Kasumi-1 (cell line): ENCODE measurements at regions not wholly inside any gene's neighbourhood (a gene's known extent, or its start where the extent isn't known, plus 50 kb on each side); places are given as distances from the start of the nearest gene placed in this dataset.
A peak's percentile ranks its signal among the peaks of the same experiment; 100 is the strongest.

Experiments
- DNase-seq, 2 experiments: peaks; one replicate each; lab custom pipeline; 2025; lab: John Stamatoyannopoulos, UW

GRCh38 chr4:11268149-11268548, 160.5 kb downstream of the HS3ST1 start:
- DNase-seq = no peak

- no peak for DNase-seq
Observed at GRCh38 chr4:11264841-11265240, 163.9 kb downstream of the HS3ST1 start.

GRCh38 chr4:11264346-11264745, 164.3 kb downstream of the HS3ST1 start:
- no peak for DNase-seq

GRCh38 chr4:11263208-11263607, 165.5 kb downstream of the HS3ST1 start:
- no peak for DNase-seq

- no peak for DNase-seq
Observed at GRCh38 chr4:11261066-11261850, 167.4 kb downstream of the HS3ST1 start.

- DNase-seq = no peak
Observed at GRCh38 chr4:11259837-11260236, 168.9 kb downstream of the HS3ST1 start.

- DNase-seq = no peak
Observed at GRCh38 chr4:11252149-11252548, 176.5 kb downstream of the HS3ST1 start.

GRCh38 chr4:11250510-11250909, 178.2 kb downstream of the HS3ST1 start:
- no peak for DNase-seq

GRCh38 chr4:11232015-11232414, 196.7 kb downstream of the HS3ST1 start:
- no peak for DNase-seq

GRCh38 chr4:11230866-11231265, 197.8 kb downstream of the HS3ST1 start:
- DNase-seq = no peak

- peak; percentile 26 to 39 for DNase-seq
Observed at GRCh38 chr4:11228530-11228929, 200.2 kb downstream of the HS3ST1 start.

- DNase-seq = no peak
Observed at GRCh38 chr4:11223311-11223710, 205.4 kb downstream of the HS3ST1 start.

GRCh38 chr4:11218692-11219091, 210.0 kb downstream of the HS3ST1 start:
- no peak for DNase-seq

- no peak for DNase-seq
Observed at GRCh38 chr4:11216520-11216919, 212.2 kb downstream of the HS3ST1 start.

- DNase-seq = no peak
Observed at GRCh38 chr4:11214281-11214680, 214.4 kb downstream of the HS3ST1 start.

GRCh38 chr4:11209826-11210225, 218.9 kb downstream of the HS3ST1 start:
- DNase-seq = no peak

GRCh38 chr4:11201256-11201655, 227.4 kb downstream of the HS3ST1 start:
- no peak for DNase-seq

- DNase-seq = no peak
Observed at GRCh38 chr4:11198516-11199305, 230.0 kb downstream of the HS3ST1 start.

GRCh38 chr4:11197631-11198341, 230.9 kb downstream of the HS3ST1 start:
- no peak for DNase-seq

GRCh38 chr4:11196927-11197522, 231.7 kb downstream of the HS3ST1 start:
- DNase-seq = no peak

GRCh38 chr4:11194431-11194830, 234.3 kb downstream of the HS3ST1 start:
- DNase-seq = no peak

- peak in 1 of 2 experiments; percentile 3 for DNase-seq
Observed at GRCh38 chr4:11189756-11190155, 238.9 kb downstream of the HS3ST1 start.
